SW 1271 (cell line): ENCODE measurements at regions not wholly inside any gene's neighbourhood (a gene's known extent, or its start where the extent isn't known, plus 50 kb on each side); places are given as distances from the start of the nearest gene placed in this dataset.

Source experiments
- DNase-seq, 2 experiments: peaks; one replicate each; lab custom pipeline; 2025; lab: John Stamatoyannopoulos, UW

GRCh38 chr14:98022541-98023520 is 1225.6 kb downstream of the VRK1 start:
- DNase-seq, result no peak

- DNase-seq, result no peak
Measured at GRCh38 chr14:98028162-98028561, 1231.0 kb downstream of the VRK1 start.

- no peak for DNase-seq
Measured at GRCh38 chr14:98035396-98035795, 1236.6 kb downstream of the BCL11B start.

- DNase-seq, result no peak
Measured at GRCh38 chr14:98037831-98038230, 1234.2 kb downstream of the BCL11B start.

- DNase-seq, result no peak
Measured at GRCh38 chr14:98056946-98057345, 1215.1 kb downstream of the BCL11B start.

GRCh38 chr14:98059106-98059505 is 1212.9 kb downstream of the BCL11B start:
- DNase-seq, result no peak

GRCh38 chr14:98062083-98062482 is 1209.9 kb downstream of the BCL11B start:
- DNase-seq, result no peak

- DNase-seq, result no peak
Measured at GRCh38 chr14:98069712-98070171, 1202.3 kb downstream of the BCL11B start.

- DNase-seq, result no peak
Measured at GRCh38 chr14:98070536-98070935, 1201.5 kb downstream of the BCL11B start.

- DNase-seq, result no peak
Measured at GRCh38 chr14:98074111-98074510, 1197.9 kb downstream of the BCL11B start.

- DNase-seq, result no peak
Measured at GRCh38 chr14:98077176-98077575, 1194.8 kb downstream of the BCL11B start.

GRCh38 chr14:98082833-98083232 is 1189.2 kb downstream of the BCL11B start:
- no peak for DNase-seq

- DNase-seq, result no peak
Measured at GRCh38 chr14:98085751-98086150, 1186.2 kb downstream of the BCL11B start.

- no peak for DNase-seq
Measured at GRCh38 chr14:98093111-98093510, 1178.9 kb downstream of the BCL11B start.

- no peak for DNase-seq
Measured at GRCh38 chr14:98099527-98099926, 1172.5 kb downstream of the BCL11B start.

GRCh38 chr14:98101323-98101722 is 1170.7 kb downstream of the BCL11B start:
- no peak for DNase-seq

- no peak for DNase-seq
Measured at GRCh38 chr14:98103705-98104104, 1168.3 kb downstream of the BCL11B start.

- DNase-seq, result no peak
Measured at GRCh38 chr14:98109326-98109725, 1162.7 kb downstream of the BCL11B start.

GRCh38 chr14:98112194-98112780 is 1159.7 kb downstream of the BCL11B start:
- DNase-seq, result no peak

- no peak for DNase-seq
Measured at GRCh38 chr14:98114122-98114895, 1157.7 kb downstream of the BCL11B start.

GRCh38 chr14:98114946-98115345 is 1157.1 kb downstream of the BCL11B start:
- DNase-seq, result no peak

- no peak for DNase-seq
Measured at GRCh38 chr14:98118749-98119148, 1153.2 kb downstream of the BCL11B start.
